ENCODE measurements at regions not wholly inside any gene's neighbourhood (a gene's known extent, or its start where the extent isn't known, plus 50 kb on each side); places are given as distances from the start of the nearest gene placed in this dataset.

DNA sequence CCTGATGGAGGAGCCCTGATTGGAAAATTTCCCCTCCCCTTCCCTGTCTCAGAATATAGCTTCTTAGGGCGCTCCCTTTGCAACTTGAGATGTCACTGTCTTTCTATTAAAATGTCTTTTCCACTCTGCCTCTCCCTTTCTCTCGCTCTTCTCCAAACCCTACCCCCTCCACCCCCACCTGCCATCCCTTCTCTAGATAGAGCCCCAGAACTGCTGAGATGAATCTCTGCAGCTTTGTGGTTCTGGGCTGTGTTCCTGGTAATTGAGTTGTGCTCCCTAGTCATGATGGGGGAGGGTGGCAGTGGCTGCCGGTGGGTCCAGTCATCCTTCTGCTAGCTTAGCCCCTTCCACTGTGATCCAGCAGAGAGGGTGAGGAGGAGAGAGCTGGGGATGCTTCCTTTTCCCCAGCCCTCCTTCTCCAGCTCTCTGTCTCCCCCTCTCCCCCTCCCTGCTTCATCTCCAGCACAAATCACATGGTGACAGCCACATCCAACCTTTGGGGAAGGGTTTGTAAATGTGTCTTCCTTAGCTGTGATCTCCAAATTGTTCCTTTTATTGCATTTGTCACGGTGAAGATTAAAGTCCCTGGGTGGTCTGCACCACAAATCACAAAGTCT, 50.8 kb upstream of the BTRC start:
- Mint-ChIP-seq H3K4me3 (no peak overlapping the region), H3K4me1 (peaks cover 72% of the 10 kb centered on the region)

More for the DNA sequence above, 50.8 kb upstream of the BTRC start:
- Mint-ChIP-seq H3K27ac (peak overlapping the region in 2 of 3 experiments; percentile 63 to 72), H3K27me3 (ENCODE audit: low read depth) (peaks cover 50% of the 10 kb centered on the region), H3K36me3 (ENCODE audit: low read depth) (no peaks in the 10 kb centered on the region), H3K9me3 (no peaks in the 10 kb centered on the region)
- TF ChIP-seq, protein P1, sequence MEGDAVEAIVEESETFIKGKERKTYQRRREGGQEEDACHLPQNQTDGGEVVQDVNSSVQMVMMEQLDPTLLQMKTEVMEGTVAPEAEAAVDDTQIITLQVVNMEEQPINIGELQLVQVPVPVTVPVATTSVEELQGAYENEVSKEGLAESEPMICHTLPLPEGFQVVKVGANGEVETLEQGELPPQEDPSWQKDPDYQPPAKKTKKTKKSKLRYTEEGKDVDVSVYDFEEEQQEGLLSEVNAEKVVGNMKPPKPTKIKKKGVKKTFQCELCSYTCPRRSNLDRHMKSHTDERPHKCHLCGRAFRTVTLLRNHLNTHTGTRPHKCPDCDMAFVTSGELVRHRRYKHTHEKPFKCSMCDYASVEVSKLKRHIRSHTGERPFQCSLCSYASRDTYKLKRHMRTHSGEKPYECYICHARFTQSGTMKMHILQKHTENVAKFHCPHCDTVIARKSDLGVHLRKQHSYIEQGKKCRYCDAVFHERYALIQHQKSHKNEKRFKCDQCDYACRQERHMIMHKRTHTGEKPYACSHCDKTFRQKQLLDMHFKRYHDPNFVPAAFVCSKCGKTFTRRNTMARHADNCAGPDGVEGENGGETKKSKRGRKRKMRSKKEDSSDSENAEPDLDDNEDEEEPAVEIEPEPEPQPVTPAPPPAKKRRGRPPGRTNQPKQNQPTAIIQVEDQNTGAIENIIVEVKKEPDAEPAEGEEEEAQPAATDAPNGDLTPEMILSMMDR (IDR thresholded peaks at IDR 0.05; ENCODE audit: unreplicated experiment in 3 of 3), result no peak

All from nephron (organoid).